Activated CD4-positive, CD25-positive, alpha-beta regulatory T cell (primary cell): ENCODE measurements at regions not wholly inside any gene's neighbourhood (a gene's known extent, or its start where the extent isn't known, plus 50 kb on each side); places are given as distances from the start of the nearest gene placed in this dataset.
"Not testable (repeated sequence)": the region's sequence is repeated elsewhere in the genome, so short reads cannot be mapped to it uniquely, and the experiment has no call there.

Source experiments
- DNase-seq, 4 experiments: peaks; one replicate each; lab custom pipeline; 2025; lab: John Stamatoyannopoulos, UW

GRCh38 chr16:65365732-65366715 lies 244.2 kb upstream of the CDH11 start:
- DNase-seq = no peak

GRCh38 chr16:65356721-65357120 lies 234.9 kb upstream of the CDH11 start:
- DNase-seq = not testable (repeated sequence)

- DNase-seq = no peak
Measured at GRCh38 chr16:65355706-65356105, 233.8 kb upstream of the CDH11 start.

- no peak for DNase-seq
Measured at GRCh38 chr16:65353183-65353582, 231.3 kb upstream of the CDH11 start.

GRCh38 chr16:65349626-65350025 lies 227.8 kb upstream of the CDH11 start:
- DNase-seq = no peak

- DNase-seq = no peak
Measured at GRCh38 chr16:65343556-65343955, 221.7 kb upstream of the CDH11 start.

GRCh38 chr16:65342231-65342866 lies 220.5 kb upstream of the CDH11 start:
- DNase-seq = no peak

GRCh38 chr16:65339062-65339461 lies 217.2 kb upstream of the CDH11 start:
- no peak for DNase-seq

- no peak for DNase-seq
Measured at GRCh38 chr16:65336160-65336559, 214.3 kb upstream of the CDH11 start.

- DNase-seq = no peak
Measured at GRCh38 chr16:65334081-65334480, 212.2 kb upstream of the CDH11 start.

- DNase-seq = no peak
Measured at GRCh38 chr16:65333283-65333682, 211.4 kb upstream of the CDH11 start.

- no peak for DNase-seq
Measured at GRCh38 chr16:65327346-65327745, 205.5 kb upstream of the CDH11 start.

GRCh38 chr16:65323655-65324237 lies 201.9 kb upstream of the CDH11 start:
- DNase-seq = no peak

GRCh38 chr16:65319621-65320231 lies 197.9 kb upstream of the CDH11 start:
- DNase-seq = no peak

- DNase-seq = no peak
Measured at GRCh38 chr16:65318590-65319257, 196.9 kb upstream of the CDH11 start.

- no peak for DNase-seq
Measured at GRCh38 chr16:65318138-65318537, 196.3 kb upstream of the CDH11 start.

- no peak for DNase-seq
Measured at GRCh38 chr16:65316808-65317207, 194.9 kb upstream of the CDH11 start.

- no peak for DNase-seq
Measured at GRCh38 chr16:65315081-65315780, 193.4 kb upstream of the CDH11 start.

- DNase-seq = no peak
Measured at GRCh38 chr16:65314627-65315008, 192.8 kb upstream of the CDH11 start.

- no peak for DNase-seq
Measured at GRCh38 chr16:65313936-65314626, 192.2 kb upstream of the CDH11 start.

- no peak for DNase-seq
Measured at GRCh38 chr16:65312795-65313194, 190.9 kb upstream of the CDH11 start.
